ENCODE measurements at regions not wholly inside any gene's neighbourhood (a gene's known extent, or its start where the extent isn't known, plus 50 kb on each side); places are given as distances from the start of the nearest gene placed in this dataset.

GRCh38 chr9:74358959-74359358 lies 138.2 kb upstream of the RORB start (continued):
- TF ChIP-seq JUNB (IDR thresholded peaks at IDR 0.05; ENCODE audit: unreplicated experiment), result no peak
- no peak for TF ChIP-seq STAT1 (IDR thresholded peaks at IDR 0.05; ENCODE audit: unreplicated experiment)
- TF ChIP-seq CTCF (conservative IDR thresholded peaks at IDR 0.05; ENCODE audit: low read depth in 2 of 2), result no peak
- no peak for TF ChIP-seq EZH2 (IDR thresholded peaks at IDR 0.05; ENCODE audit: low read depth, unreplicated experiment)
- no peak for TF ChIP-seq ZNF331 (CRISPR knock-in tag; IDR thresholded peaks at IDR 0.05; ENCODE audit: low read depth)
- TF ChIP-seq CREB1 (CRISPR knock-in tag; IDR thresholded peaks at IDR 0.05; ENCODE audit: low read depth), result no peak

GRCh38 chr9:74361508-74361907 lies 135.6 kb upstream of the RORB start:
- Mint-ChIP-seq H3K9me3 (no peaks in the 10 kb centered on the region), H3K4me3 (no peak overlapping the region)
- no peak overlapping the region for H3K4me3 ChIP-seq
- TF ChIP-seq ZNF114 (CRISPR knock-in tag; IDR thresholded peaks at IDR 0.05) (no peak), ZNF462 (CRISPR knock-in tag; IDR thresholded peaks at IDR 0.05) (no peak), REST (IDR thresholded peaks at IDR 0.05; ENCODE audit: unreplicated experiment) (no peak), NANOG (IDR thresholded peaks at IDR 0.05; ENCODE audit: borderline replicate concordance) (no peak), CTCF (conservative IDR thresholded peaks at IDR 0.05; ENCODE audit: low read depth in 2 of 2) (no peak), POLR2AphosphoS5 (IDR thresholded peaks at IDR 0.05; ENCODE audit: low read depth) (no peak), STAT1 (IDR thresholded peaks at IDR 0.05; ENCODE audit: unreplicated experiment) (no peak), JUNB (IDR thresholded peaks at IDR 0.05; ENCODE audit: unreplicated experiment) (no peak), EZH2phosphoT487 (IDR thresholded peaks at IDR 0.05; ENCODE audit: unreplicated experiment) (no peak), CREB1 (CRISPR knock-in tag; IDR thresholded peaks at IDR 0.05; ENCODE audit: low read depth) (no peak), ZNF331 (CRISPR knock-in tag; IDR thresholded peaks at IDR 0.05; ENCODE audit: low read depth) (no peak)

More at GRCh38 chr9:74361508-74361907, 135.6 kb upstream of the RORB start:
- Mint-ChIP-seq H3K36me3 (ENCODE audit: low read depth) (no peaks in the 10 kb centered on the region), H3K27ac (no peak overlapping the region), H3K27me3 (ENCODE audit: insufficient read depth, low read depth, poor library complexity) (no peaks in the 10 kb centered on the region), H3K4me1 (no peaks in the 10 kb centered on the region)
- no peaks in the 10 kb centered on the region for H3K9me2 ChIP-seq (ENCODE audit: insufficient read depth)
- DNase-seq (ENCODE audit: low spot score) (no peak), ATAC-seq (no peak)
- H3K4me2 ChIP-seq, result no peak overlapping the region
- no peaks in the 10 kb centered on the region for H3F3A ChIP-seq (replicated peaks; ENCODE audit: low read depth)
- H3K79me2 ChIP-seq (replicated peaks; ENCODE audit: insufficient read depth), result no peaks in the 10 kb centered on the region
- no peaks in the 10 kb centered on the region for H3K4me1 ChIP-seq (ENCODE audit: insufficient read depth)
- no peaks in the 10 kb centered on the region for H3K36me3 ChIP-seq (ENCODE audit: insufficient read depth)
- H3K27ac ChIP-seq (ENCODE audit: low read depth), result no peak overlapping the region
- H3K27me3 ChIP-seq (ENCODE audit: insufficient read depth), result no peaks in the 10 kb centered on the region
- H4K20me1 ChIP-seq (replicated peaks; ENCODE audit: insufficient read depth), result no peaks in the 10 kb centered on the region
- no peak overlapping the region for H2AFZ ChIP-seq
